ENCODE measurements at regions not wholly inside any gene's neighbourhood (a gene's known extent, or its start where the extent isn't known, plus 50 kb on each side); places are given as distances from the start of the nearest gene placed in this dataset.

- POLR2A ChIA-PET, result no interaction called here
- H3K27ac ChIP-seq (ENCODE audit: extremely low read depth, low read depth, low read length), result no peak overlapping the region
- CTCF ChIA-PET, result no interaction called here
- H3K36me3 ChIP-seq (ENCODE audit: control insufficient read depth in 2 of 2, insufficient read depth in 1 of 2, low read length in 2 of 2), result no peaks in the 10 kb centered on the region
- no peaks in the 10 kb centered on the region for H3K9me3 ChIP-seq (ENCODE audit: control insufficient read depth, insufficient read depth, low read depth, low read length)
- H3K4me3 ChIP-seq (ENCODE audit: low read depth, low read length), result no peak overlapping the region
- no peak for TF ChIP-seq YY1 (tag by site-specific recombination; IDR thresholded peaks at IDR 0.05)
- no peak for TF ChIP-seq SP3 (tag by site-specific recombination; IDR thresholded peaks at IDR 0.05)
- TF ChIP-seq ZNF362 (tag by site-specific recombination; IDR thresholded peaks at IDR 0.05), result no peak
- TF ChIP-seq ZSCAN18 (tag by site-specific recombination; IDR thresholded peaks at IDR 0.05), result no peak
- no peak for TF ChIP-seq ZNF488 (tag by site-specific recombination; IDR thresholded peaks at IDR 0.05)
- TF ChIP-seq ZNF792 (tag by site-specific recombination; IDR thresholded peaks at IDR 0.05), result no peak
- TF ChIP-seq ZNF596 (tag by site-specific recombination; IDR thresholded peaks at IDR 0.05), result no peak
- no peak for TF ChIP-seq ZNF629 (tag by site-specific recombination; IDR thresholded peaks at IDR 0.05)
- no peak for TF ChIP-seq ZBTB20 (tag by site-specific recombination; IDR thresholded peaks at IDR 0.05)
- TF ChIP-seq SETDB1 (IDR thresholded peaks at IDR 0.05; ENCODE audit: insufficient read length, low read length), result no peak
- TF ChIP-seq ZNF692 (tag by site-specific recombination; IDR thresholded peaks at IDR 0.05), result no peak
- TF ChIP-seq ZNF449 (tag by site-specific recombination; IDR thresholded peaks at IDR 0.05), result no peak
- no peak for TF ChIP-seq ZFHX2 (tag by site-specific recombination; conservative IDR thresholded peaks at IDR 0.05)
- H3K4me1 ChIP-seq (ENCODE audit: control insufficient read depth, insufficient read depth, low read length), result peaks cover 3% of the 10 kb centered on the region; the same call in 1 of the 2 replicates
These were observed 61.9 kb upstream of the RPS6KA2 start for GRCh38 chr6:166688901-166689300.

- Histone ChIP-seq H3K9me3 (ENCODE audit: control insufficient read depth, insufficient read depth, low read depth, low read length) (no peaks in the 10 kb centered on the region), H3K27ac (ENCODE audit: extremely low read depth, low read depth, low read length) (no peak overlapping the region), H3K4me1 (ENCODE audit: control insufficient read depth, insufficient read depth, low read length) (peaks cover 3% of the 10 kb centered on the region; the same call in 1 of the 2 replicates), H3K36me3 (ENCODE audit: control insufficient read depth in 2 of 2, insufficient read depth in 1 of 2, low read length in 2 of 2) (no peaks in the 10 kb centered on the region), H3K4me3 (ENCODE audit: low read depth, low read length) (no peak overlapping the region)
- CTCF ChIA-PET, result no interaction called here
- POLR2A ChIA-PET, result no interaction called here
- no peak for TF ChIP-seq SALL2 (tag by site-specific recombination; IDR thresholded peaks at IDR 0.05; ENCODE audit: borderline replicate concordance)
- TF ChIP-seq GFI1B (tag by site-specific recombination; IDR thresholded peaks at IDR 0.05), result no peak
- TF ChIP-seq KLF9 (tag by site-specific recombination; IDR thresholded peaks at IDR 0.05; ENCODE audit: low read depth), result no peak
- no peak for TF ChIP-seq ZSCAN23 (tag by site-specific recombination; IDR thresholded peaks at IDR 0.05)
- no peak for TF ChIP-seq ZNF433 (tag by site-specific recombination; IDR thresholded peaks at IDR 0.05; ENCODE audit: low read depth)
- no peak for TF ChIP-seq SP3 (tag by site-specific recombination; IDR thresholded peaks at IDR 0.05)
- TF ChIP-seq ZNF426 (tag by site-specific recombination; IDR thresholded peaks at IDR 0.05), result no peak
- no peak for TF ChIP-seq ZNF324 (tag by site-specific recombination; IDR thresholded peaks at IDR 0.05)
- no peak for TF ChIP-seq ZNF391 (tag by site-specific recombination; IDR thresholded peaks at IDR 0.05; ENCODE audit: borderline replicate concordance, low read depth)
- no peak for TF ChIP-seq ZBTB44 (tag by site-specific recombination; IDR thresholded peaks at IDR 0.05)
- TF ChIP-seq ZNF707 (tag by site-specific recombination; IDR thresholded peaks at IDR 0.05), result no peak
- no peak for TF ChIP-seq ZNF248 (tag by site-specific recombination; IDR thresholded peaks at IDR 0.05)
- no peak for TF ChIP-seq ZNF112 (tag by site-specific recombination; IDR thresholded peaks at IDR 0.05)
- TF ChIP-seq ZIC2 (tag by site-specific recombination; IDR thresholded peaks at IDR 0.05), result no peak
- TF ChIP-seq PRDM6 (tag by site-specific recombination; IDR thresholded peaks at IDR 0.05), result no peak
These were observed 60.8 kb upstream of the RPS6KA2 start for GRCh38 chr6:166687879-166688205.

All from HEK293 (cell line).